Right kidney (tissue), 1 donor: ENCODE measurements at regions not wholly inside any gene's neighbourhood (a gene's known extent, or its start where the extent isn't known, plus 50 kb on each side); places are given as distances from the start of the nearest gene placed in this dataset.
A peak's percentile ranks its signal among the peaks of the same experiment; 100 is the strongest.
"Not testable (repeated sequence)": the region's sequence is repeated elsewhere in the genome, so short reads cannot be mapped to it uniquely, and the experiment has no call there.

Experiments used
- DNase-seq: peaks from one replicate; pipeline ENCODE4 v3.0.0-alpha.2; 2016

- no peak for DNase-seq
Measured at GRCh38 chr5:108696951-108697715, 50.6 kb upstream of the FER start.

- DNase-seq: no peak
Measured at GRCh38 chr5:108696407-108696806, 51.3 kb upstream of the FER start.

GRCh38 chr5:108688485-108688884 is 59.2 kb upstream of the FER start:
- DNase-seq: no peak

GRCh38 chr5:108687595-108688200 is 60.0 kb upstream of the FER start:
- DNase-seq: no peak

- no peak for DNase-seq
Measured at GRCh38 chr5:108686676-108687075, 61.0 kb upstream of the FER start.

GRCh38 chr5:108685448-108686216 is 62.1 kb upstream of the FER start:
- DNase-seq: not testable (repeated sequence)

- DNase-seq: peak; percentile 28
Measured at GRCh38 chr5:108681079-108681921, 66.4 kb upstream of the FER start.

GRCh38 chr5:108678091-108678490 is 69.6 kb upstream of the FER start:
- no peak for DNase-seq

- no peak for DNase-seq
Measured at GRCh38 chr5:108675736-108676135, 72.0 kb upstream of the FER start.

GRCh38 chr5:108672639-108673038 is 75.1 kb upstream of the FER start:
- no peak for DNase-seq

GRCh38 chr5:108670591-108671289 is 77.0 kb upstream of the FER start:
- DNase-seq: no peak

GRCh38 chr5:108669462-108669861 is 78.2 kb upstream of the FER start:
- no peak for DNase-seq

- no peak for DNase-seq
Measured at GRCh38 chr5:108661590-108662219, 86.0 kb upstream of the FER start.

- no peak for DNase-seq
Measured at GRCh38 chr5:108661024-108661423, 86.7 kb upstream of the FER start.

- DNase-seq: no peak
Measured at GRCh38 chr5:108660291-108660690, 87.4 kb upstream of the FER start.

- no peak for DNase-seq
Measured at GRCh38 chr5:108659531-108659930, 88.2 kb upstream of the FER start.

GRCh38 chr5:108655750-108656450 is 91.8 kb upstream of the FER start:
- DNase-seq: no peak

GRCh38 chr5:108654051-108654450 is 93.6 kb upstream of the FER start:
- no peak for DNase-seq

GRCh38 chr5:108653201-108653600 is 94.5 kb upstream of the FER start:
- no peak for DNase-seq

GRCh38 chr5:108650997-108651396 is 96.7 kb upstream of the FER start:
- no peak for DNase-seq

- DNase-seq: no peak
Measured at GRCh38 chr5:108649646-108650045, 98.1 kb upstream of the FER start.
